ENCODE measurements at regions not wholly inside any gene's neighbourhood (a gene's known extent, or its start where the extent isn't known, plus 50 kb on each side); places are given as distances from the start of the nearest gene placed in this dataset.

- no peak for DNase-seq
Observed at GRCh38 chr6:170053966-170054661, 236.8 kb downstream of the DLL1 start.

GRCh38 chr6:170052991-170053821, 237.7 kb downstream of the DLL1 start:
- no peak for DNase-seq

GRCh38 chr6:170051229-170052172, 239.4 kb downstream of the DLL1 start:
- no peak for DNase-seq

- DNase-seq: no peak
Observed at GRCh38 chr6:170050591-170051041, 240.3 kb downstream of the DLL1 start.

GRCh38 chr6:170049641-170050561, 241.0 kb downstream of the DLL1 start:
- DNase-seq: peak; percentile 19 to 29

GRCh38 chr6:170048615-170049256, 242.1 kb downstream of the DLL1 start:
- DNase-seq: peak; percentile 27 to 61

- no peak for DNase-seq
Observed at GRCh38 chr6:170047823-170048222, 243.1 kb downstream of the DLL1 start.

GRCh38 chr6:170046791-170047626, 243.9 kb downstream of the DLL1 start:
- no peak for DNase-seq

- no peak for DNase-seq
Observed at GRCh38 chr6:170045981-170046667, 244.8 kb downstream of the DLL1 start.

- no peak for DNase-seq
Observed at GRCh38 chr6:170045563-170045960, 245.3 kb downstream of the DLL1 start.

- no peak for DNase-seq
Observed at GRCh38 chr6:170044836-170045562, 245.9 kb downstream of the DLL1 start.

GRCh38 chr6:170043881-170044790, 246.7 kb downstream of the DLL1 start:
- no peak for DNase-seq

GRCh38 chr6:170043150-170043819, 247.6 kb downstream of the DLL1 start:
- no peak for DNase-seq

- DNase-seq: no peak
Observed at GRCh38 chr6:170042596-170043118, 248.2 kb downstream of the DLL1 start.

- DNase-seq: no peak
Observed at GRCh38 chr6:170042123-170042522, 248.8 kb downstream of the DLL1 start.

GRCh38 chr6:170041526-170041925, 249.4 kb downstream of the DLL1 start:
- no peak for DNase-seq

GRCh38 chr6:170040906-170041305, 250.0 kb downstream of the DLL1 start:
- no peak for DNase-seq

All from AML-193 (cell line).